ENCODE measurements at regions not wholly inside any gene's neighbourhood (a gene's known extent, or its start where the extent isn't known, plus 50 kb on each side); places are given as distances from the start of the nearest gene placed in this dataset.

DNA sequence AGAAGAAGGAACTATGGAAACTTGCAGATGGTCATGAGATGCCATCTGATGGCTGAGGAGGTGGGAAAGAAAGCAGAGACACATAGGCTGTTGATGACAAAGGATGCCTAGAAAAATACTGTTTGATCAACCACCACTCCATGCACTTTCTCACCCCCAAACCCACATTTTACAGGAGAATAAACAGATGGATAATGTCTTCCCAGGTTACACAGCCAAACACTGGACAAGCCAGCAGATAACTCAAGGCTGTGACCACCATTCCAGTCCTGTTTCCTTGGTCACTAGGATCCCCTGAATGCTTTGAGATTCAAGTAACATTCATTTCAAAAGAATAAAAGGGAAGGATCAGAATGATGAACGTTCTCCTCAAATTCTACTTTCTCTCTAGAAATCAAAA lies 733.0 kb upstream of the SOX11 start:
- no peak overlapping the region for H3K4me3 ChIP-seq (ENCODE audit: low read depth, low read length)
- TF ChIP-seq CTCF (IDR thresholded peaks at IDR 0.05; ENCODE audit: insufficient read depth, low read length): no peak
- no peak for DNase-seq (ENCODE audit: low read depth)

- DNase-seq (ENCODE audit: low read depth): no peak
- H3K4me3 ChIP-seq (ENCODE audit: low read depth, low read length): no peak overlapping the region
- TF ChIP-seq CTCF (IDR thresholded peaks at IDR 0.05; ENCODE audit: insufficient read depth, low read length): no peak
Measured at GRCh38 chr2:4962419-4962818, 729.8 kb upstream of the SOX11 start.

GRCh38 chr2:4963106-4963505 lies 729.1 kb upstream of the SOX11 start:
- no peak overlapping the region for H3K4me3 ChIP-seq (ENCODE audit: low read depth, low read length)
- TF ChIP-seq CTCF (IDR thresholded peaks at IDR 0.05; ENCODE audit: insufficient read depth, low read length): no peak
- DNase-seq (ENCODE audit: low read depth): no peak

- DNase-seq (ENCODE audit: low read depth): no peak
- TF ChIP-seq CTCF (IDR thresholded peaks at IDR 0.05; ENCODE audit: insufficient read depth, low read length): no peak
- H3K4me3 ChIP-seq (ENCODE audit: low read depth, low read length): no peak overlapping the region
Measured at GRCh38 chr2:4964001-4964540, 728.1 kb upstream of the SOX11 start.

GRCh38 chr2:4964579-4964978 lies 727.6 kb upstream of the SOX11 start:
- H3K4me3 ChIP-seq (ENCODE audit: low read depth, low read length): no peak overlapping the region
- no peak for DNase-seq (ENCODE audit: low read depth)
- no peak for TF ChIP-seq CTCF (IDR thresholded peaks at IDR 0.05; ENCODE audit: insufficient read depth, low read length)

GRCh38 chr2:4965556-4966320 lies 726.4 kb upstream of the SOX11 start:
- no peak for TF ChIP-seq CTCF (IDR thresholded peaks at IDR 0.05; ENCODE audit: insufficient read depth, low read length)
- H3K4me3 ChIP-seq (ENCODE audit: low read depth, low read length): no peak overlapping the region
- DNase-seq (ENCODE audit: low read depth): no peak
